ENCODE measurements at regions not wholly inside any gene's neighbourhood (a gene's known extent, or its start where the extent isn't known, plus 50 kb on each side); places are given as distances from the start of the nearest gene placed in this dataset.

DNA sequence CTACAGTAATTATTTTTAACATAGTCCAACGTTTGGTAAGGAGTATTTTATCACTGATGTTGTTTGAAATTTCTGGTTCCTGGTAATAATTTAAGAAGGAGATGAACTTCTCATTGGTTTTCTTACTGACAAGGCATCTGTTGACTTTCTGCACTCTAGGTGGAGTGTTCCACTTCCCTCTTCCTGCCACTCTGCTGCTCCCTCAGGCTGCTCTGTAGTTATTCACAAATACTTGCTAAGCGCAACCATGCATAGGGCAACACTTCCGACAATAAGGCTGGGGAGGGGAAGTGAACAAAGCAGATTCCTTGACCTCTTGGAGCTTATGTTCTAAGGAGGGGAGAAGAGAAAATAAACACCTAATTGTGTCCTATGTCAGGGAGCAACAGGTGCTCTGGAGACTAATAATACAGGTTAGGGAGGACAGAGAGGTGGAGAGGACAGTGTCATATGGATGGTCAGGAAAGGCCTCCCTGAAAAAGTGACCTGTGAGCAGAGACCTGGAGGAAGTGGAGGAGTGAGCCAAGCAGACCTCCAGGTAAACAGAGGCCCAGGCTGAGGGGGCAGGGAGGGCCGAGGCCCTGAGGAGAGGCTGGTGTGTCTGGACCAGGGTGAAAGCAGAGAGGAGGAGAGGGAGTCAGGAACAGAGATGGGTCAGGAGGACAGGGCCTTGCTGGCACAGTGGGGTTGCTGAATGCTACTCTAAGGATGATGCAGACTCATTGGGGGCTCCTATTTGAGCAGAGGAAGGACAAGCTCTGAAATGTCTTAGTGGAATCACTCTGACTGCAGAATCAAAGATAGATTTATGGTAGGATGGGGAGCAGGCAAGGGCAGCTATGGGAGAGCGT is 134.8 kb upstream of the SLC24A3 start:
- H4K8ac ChIP-seq (ENCODE audit: low read depth, low read length), result no peak overlapping the region
- H3K56ac ChIP-seq (ENCODE audit: low read length), result no peak overlapping the region
- H3K4me1 ChIP-seq (ENCODE audit: control insufficient read depth, low read depth, low read length), result no peaks in the 10 kb centered on the region
- H3K9ac ChIP-seq (ENCODE audit: low read length), result no peak overlapping the region
- no peak overlapping the region for H2AK5ac ChIP-seq (ENCODE audit: low read length)
- no peak overlapping the region for H3K4ac ChIP-seq (ENCODE audit: low read depth, low read length)
- H3K27ac ChIP-seq (ENCODE audit: low read depth, low read length), result no peak overlapping the region
- H2BK120ac ChIP-seq (ENCODE audit: low read depth, low read length), result no peak overlapping the region
- H3K79me1 ChIP-seq (ENCODE audit: low read length), result no peaks in the 10 kb centered on the region
- H3K23ac ChIP-seq (ENCODE audit: low read length), result no peak overlapping the region
- no peak overlapping the region for H2BK5ac ChIP-seq (ENCODE audit: low read length)
- no peaks in the 10 kb centered on the region for H3K79me2 ChIP-seq (ENCODE audit: control insufficient read depth, insufficient read depth, low read length)
- DNase-seq, result peak; percentile 10
- H3K36me3 ChIP-seq (ENCODE audit: control insufficient read depth, insufficient read depth, low read length), result no peaks in the 10 kb centered on the region
- H3K27me3 ChIP-seq (ENCODE audit: insufficient read depth, low read length, poor library complexity), result no peaks in the 10 kb centered on the region
- H3K4me3 ChIP-seq (ENCODE audit: low read length), result no peak overlapping the region
- H4K5ac ChIP-seq (ENCODE audit: low read length), result no peak overlapping the region
- no peak overlapping the region for H3K18ac ChIP-seq (ENCODE audit: low read length)
- H3K4me2 ChIP-seq (ENCODE audit: low read length), result no peak overlapping the region
- no CpG with 5 or more reads among the region's 5 CpGs for WGBS (ENCODE audit: extremely low coverage, insufficient coverage, low lambda C conversion rate)
- no peak overlapping the region for H2BK15ac ChIP-seq (replicated peaks; ENCODE audit: low read depth)

DNA sequence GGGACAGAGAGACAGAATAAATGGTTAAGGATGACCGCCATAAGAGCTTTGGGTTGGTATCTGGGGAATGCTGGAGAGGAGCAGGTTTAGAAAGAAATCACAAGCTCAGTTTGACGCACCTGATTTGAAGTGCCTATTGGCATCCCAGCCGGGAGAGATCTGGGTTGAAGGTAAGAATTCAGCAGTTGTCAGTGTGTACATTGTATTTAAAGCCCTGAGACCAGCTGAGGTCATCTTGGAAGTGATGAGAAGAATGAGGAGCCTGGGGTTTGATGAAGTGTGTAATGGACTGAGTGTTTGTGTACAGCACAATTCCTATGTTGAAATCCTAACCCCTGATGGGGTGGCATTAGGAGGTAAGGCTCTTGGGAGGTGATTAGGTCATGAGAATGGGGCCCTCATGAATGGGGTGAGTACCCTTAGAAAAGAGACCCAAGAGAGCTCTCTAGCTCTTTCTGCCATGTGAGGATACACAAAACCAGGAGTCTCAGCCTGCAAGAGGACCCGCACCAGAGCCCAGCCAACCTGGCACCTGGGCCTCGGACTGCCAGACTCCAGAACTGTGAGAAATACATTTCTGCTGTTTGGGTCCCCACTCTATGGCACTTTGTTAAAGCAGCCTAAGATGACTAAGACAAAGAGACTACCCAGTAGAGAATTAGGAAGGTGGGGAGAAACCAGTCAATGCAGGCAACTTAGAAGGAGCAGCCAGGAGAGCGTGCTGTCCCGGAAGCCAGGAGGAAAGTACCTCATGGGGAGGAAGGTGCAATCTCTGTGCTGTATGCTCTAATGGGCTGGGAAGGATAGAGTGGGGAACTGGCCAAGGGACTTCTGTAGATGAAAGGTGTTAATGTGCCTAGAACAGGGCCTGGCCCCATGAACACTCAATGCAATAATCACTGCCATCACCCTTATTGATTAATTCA is 133.7 kb upstream of the SLC24A3 start:
- Histone ChIP-seq H3K79me1 (ENCODE audit: low read length) (no peaks in the 10 kb centered on the region), H3K4me1 (ENCODE audit: control insufficient read depth, low read depth, low read length) (no peaks in the 10 kb centered on the region), H3K56ac (ENCODE audit: low read length) (no peak overlapping the region), H3K4ac (ENCODE audit: low read depth, low read length) (no peak overlapping the region), H3K9ac (ENCODE audit: low read length) (no peak overlapping the region), H3K27ac (ENCODE audit: low read depth, low read length) (no peak overlapping the region), H3K4me3 (ENCODE audit: low read length) (no peak overlapping the region), H4K8ac (ENCODE audit: low read depth, low read length) (no peak overlapping the region), H2BK5ac (ENCODE audit: low read length) (no peak overlapping the region), H3K4me2 (ENCODE audit: low read length) (no peak overlapping the region), H3K18ac (ENCODE audit: low read length) (no peak overlapping the region), H2AK5ac (ENCODE audit: low read length) (no peak overlapping the region), H3K27me3 (ENCODE audit: insufficient read depth, low read length, poor library complexity) (no peaks in the 10 kb centered on the region), H2BK15ac (replicated peaks; ENCODE audit: low read depth) (no peak overlapping the region), H3K23ac (ENCODE audit: low read length) (no peak overlapping the region), H3K36me3 (ENCODE audit: control insufficient read depth, insufficient read depth, low read length) (no peaks in the 10 kb centered on the region), H2BK120ac (ENCODE audit: low read depth, low read length) (no peak overlapping the region), H4K5ac (ENCODE audit: low read length) (no peak overlapping the region), H3K79me2 (ENCODE audit: control insufficient read depth, insufficient read depth, low read length) (no peaks in the 10 kb centered on the region)
- no peak for DNase-seq
- WGBS (ENCODE audit: extremely low coverage, insufficient coverage, low lambda C conversion rate), result no CpG with 5 or more reads among the region's 7 CpGs

DNA sequence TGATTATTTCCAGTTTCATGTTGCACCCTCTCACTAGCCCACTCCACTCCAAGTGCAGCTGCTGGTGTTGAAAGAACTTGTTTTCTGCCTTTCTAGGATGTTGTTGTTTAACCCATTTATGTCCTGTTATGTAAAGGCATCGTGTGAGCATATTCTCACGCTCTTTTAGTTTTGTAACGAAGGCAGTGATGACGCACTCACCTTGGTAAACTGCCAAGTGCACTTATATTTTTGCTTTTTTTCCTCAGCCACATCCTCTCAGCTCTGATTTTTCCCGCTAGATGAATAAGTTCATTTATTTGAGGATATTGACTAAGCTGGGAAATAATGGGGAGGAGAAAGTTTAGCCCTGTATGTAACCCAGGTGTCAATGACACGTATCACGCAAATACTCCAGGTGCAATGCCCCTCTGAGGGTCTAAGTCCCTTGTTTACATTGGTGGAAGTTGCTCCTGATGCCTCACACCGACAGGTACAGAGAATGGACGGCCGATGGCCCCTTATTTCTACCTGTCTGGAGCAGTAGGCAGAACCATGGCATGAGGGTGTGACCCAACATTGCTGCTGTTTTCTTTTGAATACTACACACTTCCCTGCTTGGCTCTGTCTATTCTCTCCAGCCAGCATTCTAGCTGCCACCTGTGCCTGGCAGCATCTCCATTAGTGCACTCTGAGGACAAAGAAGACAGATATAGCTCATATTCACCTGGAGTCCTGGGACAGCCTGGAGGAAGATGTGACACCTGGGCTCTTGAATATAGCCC is 132.7 kb upstream of the SLC24A3 start:
- Histone ChIP-seq H3K4me3 (ENCODE audit: low read length) (no peak overlapping the region), H3K23ac (ENCODE audit: low read length) (no peak overlapping the region), H4K5ac (ENCODE audit: low read length) (no peak overlapping the region), H3K27me3 (ENCODE audit: insufficient read depth, low read length, poor library complexity) (no peaks in the 10 kb centered on the region), H3K4me2 (ENCODE audit: low read length) (no peak overlapping the region), H2BK5ac (ENCODE audit: low read length) (no peak overlapping the region), H3K56ac (ENCODE audit: low read length) (no peak overlapping the region), H3K9ac (ENCODE audit: low read length) (no peak overlapping the region), H3K27ac (ENCODE audit: low read depth, low read length) (no peak overlapping the region), H2BK120ac (ENCODE audit: low read depth, low read length) (no peak overlapping the region), H3K79me1 (ENCODE audit: low read length) (no peaks in the 10 kb centered on the region), H3K4ac (ENCODE audit: low read depth, low read length) (no peak overlapping the region), H3K18ac (ENCODE audit: low read length) (no peak overlapping the region), H3K36me3 (ENCODE audit: control insufficient read depth, insufficient read depth, low read length) (no peaks in the 10 kb centered on the region), H4K8ac (ENCODE audit: low read depth, low read length) (no peak overlapping the region), H3K79me2 (ENCODE audit: control insufficient read depth, insufficient read depth, low read length) (no peaks in the 10 kb centered on the region), H3K4me1 (ENCODE audit: control insufficient read depth, low read depth, low read length) (no peaks in the 10 kb centered on the region), H2AK5ac (ENCODE audit: low read length) (no peak overlapping the region), H2BK15ac (replicated peaks; ENCODE audit: low read depth) (no peak overlapping the region)
- DNase-seq, result no peak
- WGBS (ENCODE audit: extremely low coverage, insufficient coverage, low lambda C conversion rate), result no CpG with 5 or more reads among the region's 10 CpGs

DNA sequence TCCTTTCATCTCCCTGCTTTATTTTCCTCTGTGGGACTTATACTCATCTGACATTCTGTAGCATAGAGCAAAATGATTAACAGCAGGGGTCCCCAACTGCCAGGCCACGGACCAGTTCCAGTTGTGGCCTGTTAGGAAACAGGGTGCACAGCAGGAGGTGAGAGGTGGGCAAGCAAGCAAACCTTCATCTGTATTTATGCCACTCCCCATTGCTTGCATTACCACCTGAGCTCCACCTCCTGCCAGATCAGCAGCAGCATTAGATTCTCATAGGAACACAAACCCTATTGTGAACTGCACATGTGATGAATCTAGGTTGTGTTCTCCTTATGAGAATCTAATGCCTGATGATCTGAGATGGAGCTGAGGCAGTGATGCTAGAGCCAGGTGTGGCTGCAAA is 130.5 kb upstream of the SLC24A3 start:
- H3K9ac ChIP-seq (ENCODE audit: low read length), result no peak overlapping the region
- H2BK120ac ChIP-seq (ENCODE audit: low read depth, low read length), result no peak overlapping the region
- no peak overlapping the region for H2BK5ac ChIP-seq (ENCODE audit: low read length)
- no peak overlapping the region for H4K5ac ChIP-seq (ENCODE audit: low read length)
- H4K8ac ChIP-seq (ENCODE audit: low read depth, low read length), result no peak overlapping the region
- H3K23ac ChIP-seq (ENCODE audit: low read length), result no peak overlapping the region
- no peaks in the 10 kb centered on the region for H3K36me3 ChIP-seq (ENCODE audit: control insufficient read depth, insufficient read depth, low read length)
- H3K79me2 ChIP-seq (ENCODE audit: control insufficient read depth, insufficient read depth, low read length), result no peaks in the 10 kb centered on the region
- H3K27ac ChIP-seq (ENCODE audit: low read depth, low read length), result no peak overlapping the region
- H3K79me1 ChIP-seq (ENCODE audit: low read length), result no peaks in the 10 kb centered on the region
- no peak overlapping the region for H3K4ac ChIP-seq (ENCODE audit: low read depth, low read length)
- no CpG with 5 or more reads among the region's 1 CpG for WGBS (ENCODE audit: extremely low coverage, insufficient coverage, low lambda C conversion rate)
- no peak overlapping the region for H2BK15ac ChIP-seq (replicated peaks; ENCODE audit: low read depth)
- H3K4me1 ChIP-seq (ENCODE audit: control insufficient read depth, low read depth, low read length), result no peaks in the 10 kb centered on the region
- no peaks in the 10 kb centered on the region for H3K27me3 ChIP-seq (ENCODE audit: insufficient read depth, low read length, poor library complexity)
- no peak overlapping the region for H3K56ac ChIP-seq (ENCODE audit: low read length)
- no peak overlapping the region for H3K4me2 ChIP-seq (ENCODE audit: low read length)
- no peak for DNase-seq
- no peak overlapping the region for H3K18ac ChIP-seq (ENCODE audit: low read length)
- no peak overlapping the region for H3K4me3 ChIP-seq (ENCODE audit: low read length)
- no peak overlapping the region for H2AK5ac ChIP-seq (ENCODE audit: low read length)

DNA sequence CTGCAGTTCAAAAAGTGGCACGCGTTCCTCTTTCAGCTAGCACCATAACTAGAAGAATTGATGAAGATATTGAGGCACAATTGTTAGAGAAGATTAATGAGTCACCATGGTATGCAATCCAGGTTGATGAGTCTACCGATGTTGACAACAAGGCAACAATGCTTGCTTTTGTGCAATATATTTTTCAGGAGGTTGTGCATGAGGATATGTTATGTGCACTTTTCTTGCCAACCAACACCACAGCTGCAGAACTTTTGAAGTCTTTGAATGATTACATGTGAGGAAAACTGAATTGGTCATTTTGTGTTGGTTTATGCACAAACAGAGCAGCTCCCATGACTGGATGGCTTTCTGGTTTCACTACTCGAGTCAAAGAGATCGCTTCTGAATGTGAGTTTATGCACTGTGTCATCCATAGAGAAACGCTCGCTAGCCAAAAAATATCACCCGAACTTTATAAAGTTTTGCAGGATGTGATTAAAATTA is 129.3 kb upstream of the SLC24A3 start:
- H3K4ac ChIP-seq (ENCODE audit: low read depth, low read length), result no peak overlapping the region
- DNase-seq, result no peak
- no peak overlapping the region for H2BK5ac ChIP-seq (ENCODE audit: low read length)
- no peaks in the 10 kb centered on the region for H3K4me1 ChIP-seq (ENCODE audit: control insufficient read depth, low read depth, low read length)
- H3K9ac ChIP-seq (ENCODE audit: low read length), result no peak overlapping the region
- H3K56ac ChIP-seq (ENCODE audit: low read length), result no peak overlapping the region
- H2AK5ac ChIP-seq (ENCODE audit: low read length), result no peak overlapping the region
- H3K79me2 ChIP-seq (ENCODE audit: control insufficient read depth, insufficient read depth, low read length), result no peaks in the 10 kb centered on the region
- no peak overlapping the region for H3K18ac ChIP-seq (ENCODE audit: low read length)
- H4K8ac ChIP-seq (ENCODE audit: low read depth, low read length), result no peak overlapping the region
- H3K27me3 ChIP-seq (ENCODE audit: insufficient read depth, low read length, poor library complexity), result no peaks in the 10 kb centered on the region
- H3K23ac ChIP-seq (ENCODE audit: low read length), result no peak overlapping the region
- H3K27ac ChIP-seq (ENCODE audit: low read depth, low read length), result no peak overlapping the region
- H2BK120ac ChIP-seq (ENCODE audit: low read depth, low read length), result no peak overlapping the region
- no peak overlapping the region for H3K4me3 ChIP-seq (ENCODE audit: low read length)
- no peak overlapping the region for H3K4me2 ChIP-seq (ENCODE audit: low read length)
- no CpG with 5 or more reads among the region's 8 CpGs for WGBS (ENCODE audit: extremely low coverage, insufficient coverage, low lambda C conversion rate)
- H4K5ac ChIP-seq (ENCODE audit: low read length), result no peak overlapping the region
- H3K36me3 ChIP-seq (ENCODE audit: control insufficient read depth, insufficient read depth, low read length), result no peaks in the 10 kb centered on the region
- no peaks in the 10 kb centered on the region for H3K79me1 ChIP-seq (ENCODE audit: low read length)
- no peak overlapping the region for H2BK15ac ChIP-seq (replicated peaks; ENCODE audit: low read depth)

All from mesendoderm (in vitro differentiated cells).